HepG2 (cell line): ENCODE measurements at regions not wholly inside any gene's neighbourhood (a gene's known extent, or its start where the extent isn't known, plus 50 kb on each side); places are given as distances from the start of the nearest gene placed in this dataset.

Experiments used
- ATAC-seq: fragments of 200-7000 bp; cut with Tn5 transposase; 3 replicates; pipeline ENCODE4 v1.9.1; 2020; ENCODE audit warnings: mild to moderate bottlenecking, moderate library complexity
- BruUV-seq: library from RNA; stranded (reverse); fragments of 400-500 nt; replicated peaks from 2 replicates; lab custom pipeline; 2021; lab: Mats Ljungman, UMichigan
- CTCF ChIA-PET: fragments of 300-600 bp; formaldehyde crosslinking; extraction: SDS; loops from one replicate; lab custom pipeline; 2021; ENCODE audit warnings: low total read pairs, inconsistent platforms, low intra/inter-chr PET ratio; lab: Yijun Ruan, JAX
- POLR2A ChIA-PET: fragments of 350-600 bp; sonication (Branson Sonifier 250); formaldehyde crosslinking; loops from one replicate; lab custom pipeline; 2020; ENCODE audit warnings: antibody characterized with exemption, inconsistent platforms; lab: Yijun Ruan, JAX
- DNase-seq: peaks from one replicate; pipeline ENCODE4 v3.0.0-alpha.2; 2015; ENCODE audit warnings: low spot score
- FAIRE-seq: peaks from 3 replicates; lab custom pipeline; 2011; peaks lifted over from hg19 to GRCh38; lab: Jason Lieb, UNC
- H2AFZ ChIP-seq: one replicate; pipeline ENCODE4 v1.6.1; 2011; ENCODE audit warnings: low read length, inconsistent platforms
- H3K27ac ChIP-seq: fragments of 300-600 bp; 3 replicates; pipeline ENCODE4 v1.8.0; 2011; ENCODE audit warnings: mixed run types, mild to moderate bottlenecking, mixed read lengths, low read length, inconsistent platforms; ENCODE audit not compliant: insufficient read depth; ENCODE audit errors: extremely low read length
- H3K27me3 ChIP-seq, 2 experiments: fragments of 200-600 bp in 1 of 2; 2 replicates in 1 of 2; 3 replicates in 1 of 2; pipeline versions ENCODE4 v1.6.0 to v1.8.0; 2011; ENCODE audit warnings: low read length in 2 of 2, mild to moderate bottlenecking in 2 of 2, moderate library complexity in 2 of 2, inconsistent platforms in 1 of 2; ENCODE audit not compliant: insufficient read depth in 2 of 2, control insufficient read depth in 1 of 2
- H3K36me3 ChIP-seq, 2 experiments: fragments of 200-600 bp in 1 of 2; replicated peaks in 1 of 2; 2 replicates in 1 of 2; 3 replicates in 1 of 2; pipeline versions ENCODE4 v1.5.1 to v1.8.0; 2011; ENCODE audit warnings: low read length in 2 of 2, inconsistent platforms in 1 of 2; ENCODE audit not compliant: insufficient read depth in 2 of 2, control insufficient read depth in 1 of 2
- H3K4me1 ChIP-seq: 2 replicates; pipeline ENCODE4 v1.5.1; 2012; ENCODE audit warnings: low read length, inconsistent platforms; ENCODE audit not compliant: insufficient read depth
- H3K4me2 ChIP-seq: 2 replicates; pipeline ENCODE4 v1.6.0; 2011; ENCODE audit warnings: low read depth, low read length, inconsistent platforms
- H3K4me3 ChIP-seq, 3 experiments: fragments of 200-600 bp in 1 of 3; sonication (generic), shearing (Covaris generic) in 1 of 3; replicated peaks in 1 of 3; 2 replicates each; pipeline ENCODE4 v1.5.1; 2011 to 2016; ENCODE audit warnings: low read length in 3 of 3, inconsistent platforms in 2 of 3, low read depth in 2 of 3, mild to moderate bottlenecking in 2 of 3, control low read depth in 1 of 3, mixed read lengths in 1 of 3; ENCODE audit not compliant: insufficient read depth in 1 of 3
- H3K79me2 ChIP-seq: one replicate; pipeline ENCODE4 v1.6.1; 2011; ENCODE audit warnings: low read length, inconsistent platforms; ENCODE audit not compliant: insufficient read depth
- H3K9ac ChIP-seq: 2 replicates; pipeline ENCODE4 v1.6.0; 2011; ENCODE audit warnings: mild to moderate bottlenecking, low read depth, low read length, inconsistent platforms; ENCODE audit not compliant: insufficient read depth
- H3K9me3 ChIP-seq: 2 replicates; pipeline ENCODE4 v1.5.1; 2012; ENCODE audit warnings: mild to moderate bottlenecking, low read length
- H4K20me1 ChIP-seq: 2 replicates; pipeline ENCODE4 v1.6.0; 2011; ENCODE audit warnings: inconsistent platforms, mild to moderate bottlenecking, low read length, moderate library complexity; ENCODE audit not compliant: insufficient read depth
- ATM ChIP-seq: fragments of 450-650 bp; IDR thresholded peaks from 2 replicates; pipeline ENCODE4 v1.7.1; 2017; ENCODE audit warnings: mild to moderate bottlenecking, borderline replicate concordance
- CSRNP2 ChIP-seq: sonication (generic); formaldehyde crosslinking; conservative IDR thresholded peaks from 2 replicates; pipeline ENCODE4 v1.8.0; 2022; ENCODE audit warnings: low read depth, missing genetic modification reagents
- DBP ChIP-seq: sonication (generic); formaldehyde crosslinking; IDR thresholded peaks from 2 replicates; pipeline ENCODE4 v1.4.0; 2020; ENCODE audit warnings: missing genetic modification reagents; ENCODE audit errors: not compliant biosample characterization
- HNRNPK ChIP-seq: fragments of 200-400 bp; formaldehyde crosslinking; IDR thresholded peaks from 2 replicates; pipeline ENCODE4 v1.6.1; 2018; ENCODE audit warnings: low read length, low read depth, moderate library complexity, mild to moderate bottlenecking; ENCODE audit not compliant: poor library complexity, severe bottlenecking
- NCOA1 ChIP-seq: sonication (generic); formaldehyde crosslinking; IDR thresholded peaks from 2 replicates; pipeline ENCODE4 v1.9.0; 2021; ENCODE audit warnings: missing genetic modification reagents
- TFAP4 ChIP-seq: sonication (generic); IDR thresholded peaks from 2 replicates; pipeline ENCODE4 v1.6.1; 2016; ENCODE audit warnings: low read depth, borderline replicate concordance
- TFDP1 ChIP-seq: IDR thresholded peaks from 2 replicates; pipeline ENCODE4 v1.6.1; 2016; ENCODE audit warnings: missing compliant biosample characterization, missing genetic modification reagents, borderline replicate concordance
- ZBTB40 ChIP-seq, 2 experiments: fragments of 450-650 bp in 1 of 2; sonication (generic) in 1 of 2; formaldehyde crosslinking in 1 of 2; IDR thresholded peaks; 2 replicates each; pipeline versions ENCODE4 v1.6.1 to v1.8.0; 2016 to 2022; ENCODE audit warnings: antibody characterized with exemption in 1 of 2, mild to moderate bottlenecking in 1 of 2, missing genetic modification reagents in 1 of 2
- ZNF343 ChIP-seq: sonication (generic); formaldehyde crosslinking; IDR thresholded peaks from 2 replicates; pipeline ENCODE4 v1.4.0; 2020; ENCODE audit warnings: mild to moderate bottlenecking, missing genetic modification reagents
- WGBS: methylation state at CpG from one replicate; pipeline ENCODE4 v1.1.6; 2017; ENCODE audit warnings: low lambda C conversion rate; 5-methylcytosine and 5-hydroxymethylcytosine counted together
- in situ Hi-C: cut with HindIII; loops from 2 replicates; pipeline ENCODE4 v1.10.0; 2017; ENCODE audit warnings: low pct_unique_long_range_greater_than_20kb; ENCODE audit not compliant: extremely low pct_ligation_motif_present
- intact Hi-C: fragments of 100-400 bp; cut with micrococcal nuclease; formaldehyde crosslinking; loops from one replicate; pipeline ENCODE4 v1.10.0; 2022; ENCODE audit not compliant: unreplicated experiment

- no peak for FAIRE-seq
- ChIA-PET CTCF (no interaction called here), POLR2A (no interaction called here)
- Histone ChIP-seq H4K20me1 (no peaks in the 10 kb centered on the region), H3K27me3 (no peaks in the 10 kb centered on the region), H3K4me1 (no peaks in the 10 kb centered on the region), H2AFZ (no peak overlapping the region), H3K27ac (no peak overlapping the region), H3K79me2 (no peaks in the 10 kb centered on the region), H3K9ac (no peak overlapping the region), H3K36me3 (no peaks in the 10 kb centered on the region), H3K4me3 (no peak overlapping the region), H3K9me3 (peaks cover 5% of the 10 kb centered on the region; the same call in 1 of the 2 replicates), H3K4me2 (no peak overlapping the region)
- 24% methylated on average over 2 of the region's 2 CpGs for WGBS
- intact Hi-C loops = no loop called here
- ATAC-seq = no peak
- DNase-seq = no peak
- in situ Hi-C loops = no loop called here
- no TSS peak for BruUV-seq
- TF ChIP-seq ZNF343 (CRISPR knock-in tag) (no peak), TFAP4 (no peak), ATM (no peak), TFDP1 (no peak), DBP (CRISPR knock-in tag) (no peak), CSRNP2 (no peak), NCOA1 (no peak), ZBTB40 (IDR thresholded peaks at IDR 0.05) (no peak), ZBTB40 (CRISPR knock-in tag; IDR thresholded peaks at IDR 0.05) (no peak), HNRNPK (no peak)
Measured at GRCh38 chr21:28669321-28669720, 323.4 kb downstream of the LTN1 start.
